A204.1 (cell line): ENCODE measurements at regions not wholly inside any gene's neighbourhood (a gene's known extent, or its start where the extent isn't known, plus 50 kb on each side); places are given as distances from the start of the nearest gene placed in this dataset.

Experiments
- FAIRE-seq: peaks from 2 replicates; lab custom pipeline; 2012; peaks lifted over from hg19 to GRCh38; lab: Jason Lieb, UNC

DNA sequence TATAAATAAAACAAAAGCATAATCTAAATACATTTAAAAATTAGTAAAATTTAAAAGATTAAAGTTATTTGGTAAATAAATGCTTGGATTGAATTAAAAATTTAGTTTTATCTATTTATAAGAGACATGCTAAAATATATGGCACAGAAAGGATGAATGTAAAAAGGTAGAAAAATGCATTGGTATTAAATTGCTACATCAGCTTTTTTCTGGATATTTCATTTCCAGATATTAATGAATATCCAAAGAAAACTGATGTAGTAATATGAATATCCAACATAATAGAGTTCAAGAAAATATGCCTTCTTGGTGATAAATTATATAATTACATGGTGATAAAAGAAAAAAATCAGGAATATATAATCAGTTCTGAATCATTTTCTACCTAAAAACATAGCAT, 1743.9 kb downstream of the RPA4 start:
- no peak for FAIRE-seq

DNA sequence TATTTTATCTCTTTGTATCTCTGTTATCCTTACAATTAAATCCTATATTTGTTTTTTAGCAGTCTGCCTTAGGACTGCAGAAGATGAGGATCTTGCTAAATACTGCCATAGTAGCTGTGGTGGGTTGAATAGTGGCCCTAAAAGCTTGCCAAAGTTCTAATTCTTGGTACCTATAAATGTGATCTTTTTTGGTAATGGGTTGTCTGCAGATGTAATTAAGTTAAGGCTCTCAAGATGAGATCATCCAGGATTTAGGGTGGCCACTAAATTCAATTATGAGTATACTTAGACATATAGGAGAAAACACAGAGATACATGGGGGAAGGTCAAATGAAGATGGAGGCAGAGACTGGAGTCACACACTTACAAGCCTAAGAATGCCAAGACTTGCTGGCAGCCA, 1753.7 kb downstream of the RPA4 start:
- FAIRE-seq, result no peak

DNA sequence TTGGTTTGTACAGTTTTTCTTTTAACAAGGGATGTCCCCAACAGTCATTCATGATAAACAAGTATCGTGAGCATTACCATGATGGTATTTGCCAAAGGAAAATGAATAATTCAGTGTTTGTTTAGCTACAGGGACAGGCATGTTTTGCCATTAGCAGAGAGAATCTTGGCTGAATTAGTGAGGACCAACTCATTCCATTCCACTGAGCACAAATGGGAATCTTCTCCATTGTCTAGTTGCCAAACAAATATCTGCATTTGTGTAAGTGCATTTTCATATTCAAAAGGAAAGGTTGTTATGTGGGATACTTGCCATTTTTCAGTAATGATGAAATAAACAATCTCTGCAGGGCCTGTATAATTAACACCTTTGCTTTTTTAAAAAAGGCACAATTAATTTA, 1762.6 kb downstream of the RPA4 start:
- no peak for FAIRE-seq

DNA sequence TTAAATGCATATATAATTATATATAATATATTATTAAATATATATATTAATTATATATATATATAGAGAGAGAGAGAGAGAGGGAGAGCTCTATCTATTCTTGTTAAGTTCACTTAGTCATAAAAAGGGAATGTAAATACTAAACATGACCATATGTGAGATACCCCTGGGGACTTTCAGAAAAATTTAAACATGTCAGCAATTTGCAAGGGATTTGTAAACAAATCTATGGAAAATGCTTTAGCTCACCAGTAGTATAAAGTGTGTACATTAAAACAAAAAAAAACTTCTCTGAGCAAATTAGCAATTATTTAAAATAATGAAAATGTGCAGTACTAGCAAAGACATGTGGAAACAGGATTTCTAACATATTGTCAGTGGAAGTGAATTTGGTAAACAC, 1755.5 kb downstream of the PCDH19 start:
- FAIRE-seq, result no peak
